ENCODE measurements at regions not wholly inside any gene's neighbourhood (a gene's known extent, or its start where the extent isn't known, plus 50 kb on each side); places are given as distances from the start of the nearest gene placed in this dataset.

DNA sequence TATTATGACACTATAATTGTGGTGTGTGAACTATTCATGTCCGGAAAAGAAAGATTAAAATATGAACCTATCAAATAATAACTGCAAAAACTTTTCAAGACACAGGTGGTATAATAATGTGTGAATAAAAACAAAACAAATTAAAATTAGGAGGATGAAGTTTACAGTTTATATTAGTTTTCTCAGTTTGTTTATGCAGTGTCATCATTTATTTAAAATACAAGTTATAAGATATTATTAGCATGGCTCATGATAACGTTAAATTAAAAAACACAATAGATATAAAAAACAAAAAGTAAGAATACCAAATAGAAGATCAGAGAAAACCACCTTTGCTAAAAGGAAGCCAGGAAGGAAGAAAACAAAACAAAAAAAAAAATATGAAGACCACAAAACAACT is 963.8 kb upstream of the ALCAM start:
- TF ChIP-seq, protein P1, sequence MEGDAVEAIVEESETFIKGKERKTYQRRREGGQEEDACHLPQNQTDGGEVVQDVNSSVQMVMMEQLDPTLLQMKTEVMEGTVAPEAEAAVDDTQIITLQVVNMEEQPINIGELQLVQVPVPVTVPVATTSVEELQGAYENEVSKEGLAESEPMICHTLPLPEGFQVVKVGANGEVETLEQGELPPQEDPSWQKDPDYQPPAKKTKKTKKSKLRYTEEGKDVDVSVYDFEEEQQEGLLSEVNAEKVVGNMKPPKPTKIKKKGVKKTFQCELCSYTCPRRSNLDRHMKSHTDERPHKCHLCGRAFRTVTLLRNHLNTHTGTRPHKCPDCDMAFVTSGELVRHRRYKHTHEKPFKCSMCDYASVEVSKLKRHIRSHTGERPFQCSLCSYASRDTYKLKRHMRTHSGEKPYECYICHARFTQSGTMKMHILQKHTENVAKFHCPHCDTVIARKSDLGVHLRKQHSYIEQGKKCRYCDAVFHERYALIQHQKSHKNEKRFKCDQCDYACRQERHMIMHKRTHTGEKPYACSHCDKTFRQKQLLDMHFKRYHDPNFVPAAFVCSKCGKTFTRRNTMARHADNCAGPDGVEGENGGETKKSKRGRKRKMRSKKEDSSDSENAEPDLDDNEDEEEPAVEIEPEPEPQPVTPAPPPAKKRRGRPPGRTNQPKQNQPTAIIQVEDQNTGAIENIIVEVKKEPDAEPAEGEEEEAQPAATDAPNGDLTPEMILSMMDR (IDR thresholded peaks at IDR 0.05; ENCODE audit: insufficient read depth, low read length) = no peak
- TF ChIP-seq POLR2AphosphoS5 (IDR thresholded peaks at IDR 0.05; ENCODE audit: low read depth) = no peak

Data from HL-60 (cell line).